HG03457 (cell line): ENCODE measurements at regions not wholly inside any gene's neighbourhood (a gene's known extent, or its start where the extent isn't known, plus 50 kb on each side); places are given as distances from the start of the nearest gene placed in this dataset.

Experiments
- ATAC-seq: cut with Tn5 transposase; IDR thresholded peaks from one replicate; pipeline ENCODE4 v1.9.1; 2021; ENCODE audit warnings: moderate number of reproducible peaks; ENCODE audit not compliant: unreplicated experiment

GRCh38 chr2:150569761-150570160 lies 82.3 kb upstream of the RND3 start:
- ATAC-seq = no peak

- no peak for ATAC-seq
Observed at GRCh38 chr2:150567771-150568301, 80.4 kb upstream of the RND3 start.

DNA sequence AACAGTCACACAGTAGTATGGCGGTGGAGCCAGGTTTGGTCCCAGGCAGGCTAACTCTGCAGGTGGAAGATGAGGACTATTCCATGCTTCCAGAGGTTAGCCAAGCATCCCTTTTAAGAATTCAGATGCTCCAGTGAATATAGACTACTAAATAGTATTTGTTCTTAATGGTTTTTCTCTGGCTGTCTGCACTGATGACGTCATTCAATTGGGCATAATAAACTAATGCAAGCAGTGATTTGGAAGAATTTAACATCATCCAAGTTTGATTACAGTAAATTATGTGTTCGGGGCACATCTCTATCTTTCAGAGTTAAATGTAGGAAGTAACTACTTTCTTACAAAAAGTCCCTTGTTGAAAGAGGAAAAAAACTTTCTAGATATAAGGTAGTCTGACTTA lies 78.8 kb upstream of the RND3 start:
- ATAC-seq = no peak

GRCh38 chr2:150561076-150561475 lies 73.6 kb upstream of the RND3 start:
- no peak for ATAC-seq

DNA sequence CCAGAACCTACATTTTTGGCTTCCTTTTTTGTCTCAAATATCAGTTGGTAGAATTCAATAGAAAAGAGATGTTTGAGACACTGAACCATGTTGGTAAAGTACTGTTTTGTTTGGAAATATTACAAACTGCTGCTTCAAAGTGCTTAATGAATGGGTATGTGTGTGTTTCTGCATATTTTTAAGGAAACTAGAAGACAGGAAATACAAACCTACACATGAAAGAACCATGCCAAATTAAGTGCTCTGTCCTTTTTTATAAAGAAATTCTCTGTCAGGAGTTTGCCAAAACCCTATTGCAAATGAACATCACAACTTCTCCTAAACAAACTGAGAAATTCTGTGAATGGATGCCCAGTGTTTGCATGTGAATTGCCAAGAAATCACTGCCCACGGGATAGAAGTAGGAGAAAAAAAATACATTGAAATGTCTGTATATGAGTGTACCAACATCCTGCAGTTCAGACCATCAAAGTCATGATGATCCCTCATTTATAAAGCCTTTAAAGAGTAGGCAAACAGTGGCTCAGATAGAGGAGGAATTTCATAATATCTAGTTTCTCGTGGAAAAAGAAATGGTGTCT lies 69.6 kb upstream of the RND3 start:
- no peak for ATAC-seq

GRCh38 chr2:150555611-150556356 lies 68.3 kb upstream of the RND3 start:
- ATAC-seq = no peak

GRCh38 chr2:150554046-150554445 lies 66.6 kb upstream of the RND3 start:
- ATAC-seq = no peak

DNA sequence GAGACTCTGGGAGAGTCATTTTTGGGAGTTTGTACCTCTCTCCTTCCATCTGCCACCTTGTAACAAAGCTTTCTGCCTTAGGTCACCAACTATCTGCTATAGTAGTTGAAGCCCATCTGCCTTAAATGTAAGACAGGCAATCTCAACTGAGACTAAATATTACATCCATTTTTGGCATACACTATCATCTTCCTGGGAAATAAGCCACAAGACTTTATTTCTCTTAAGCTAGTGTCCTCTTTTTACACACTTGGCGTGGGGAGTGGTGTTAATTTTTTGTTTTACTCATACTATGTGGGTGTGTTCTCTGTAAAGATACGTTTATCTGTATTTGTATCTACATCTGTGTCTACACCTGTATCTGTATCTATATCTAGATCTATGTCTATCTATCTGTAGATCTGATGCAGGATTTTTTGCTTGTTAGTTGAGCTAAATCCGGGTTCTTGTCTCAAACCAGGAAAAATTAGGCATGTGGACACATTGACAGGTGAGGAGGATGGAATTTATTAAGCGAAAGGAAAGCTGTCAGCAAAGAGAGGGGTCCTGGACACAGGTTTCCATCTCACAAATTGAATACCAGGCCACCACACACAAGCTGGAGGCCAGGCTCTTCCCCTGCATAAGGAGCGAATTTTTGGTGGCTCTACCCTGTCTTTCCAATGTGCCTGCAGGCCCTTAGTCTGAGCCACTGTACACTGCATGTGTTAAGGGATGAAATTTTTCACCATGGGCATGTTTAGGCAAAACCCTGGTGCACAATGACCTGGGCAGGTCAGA lies 64.8 kb upstream of the RND3 start:
- no peak for ATAC-seq

- ATAC-seq = no peak
Observed at GRCh38 chr2:150549381-150549780, 61.9 kb upstream of the RND3 start.

- ATAC-seq = no peak
Observed at GRCh38 chr2:150548527-150548926, 61.1 kb upstream of the RND3 start.

DNA sequence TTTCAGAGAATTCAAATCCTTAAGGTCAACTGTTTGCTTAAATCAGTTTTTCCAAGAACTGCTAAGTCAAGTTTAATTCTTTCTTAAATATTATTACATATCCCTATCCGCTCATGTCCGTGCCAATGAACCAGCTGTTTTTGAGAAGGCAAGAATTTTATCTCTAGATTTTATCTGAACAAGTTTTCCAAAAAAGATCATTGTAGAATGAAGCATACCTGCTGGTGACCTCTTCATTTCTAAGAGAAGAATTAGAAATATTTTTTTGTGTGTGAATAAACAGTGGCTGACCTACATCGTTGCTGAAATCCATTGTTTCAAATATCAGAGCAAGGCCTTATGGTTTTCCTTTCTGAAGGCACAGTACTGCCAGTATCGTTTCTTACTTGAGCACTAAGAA lies 58.4 kb upstream of the RND3 start:
- no peak for ATAC-seq

- no peak for ATAC-seq
Observed at GRCh38 chr2:150544731-150545130, 57.3 kb upstream of the RND3 start.

DNA sequence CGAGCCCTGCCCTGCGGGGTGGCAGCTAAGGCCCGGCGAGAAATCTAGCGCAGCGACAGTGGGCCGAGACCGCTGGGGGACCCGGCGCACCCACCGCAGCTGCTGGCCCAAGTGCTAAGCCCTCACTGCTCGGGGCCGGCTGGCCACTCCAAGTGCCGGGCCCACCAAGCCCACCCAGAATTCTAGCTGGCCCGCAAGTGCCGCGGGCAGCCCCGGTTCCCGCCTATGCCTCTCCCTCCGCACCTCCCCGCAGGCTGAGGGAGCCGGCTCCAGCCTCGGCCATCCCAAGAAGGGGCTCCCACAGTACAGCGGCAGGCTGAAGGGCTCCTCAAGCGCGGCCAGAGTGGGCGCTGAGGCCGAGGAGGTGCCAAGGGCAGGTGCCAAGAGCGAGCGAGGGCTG lies 55.2 kb upstream of the RND3 start:
- no peak for ATAC-seq

DNA sequence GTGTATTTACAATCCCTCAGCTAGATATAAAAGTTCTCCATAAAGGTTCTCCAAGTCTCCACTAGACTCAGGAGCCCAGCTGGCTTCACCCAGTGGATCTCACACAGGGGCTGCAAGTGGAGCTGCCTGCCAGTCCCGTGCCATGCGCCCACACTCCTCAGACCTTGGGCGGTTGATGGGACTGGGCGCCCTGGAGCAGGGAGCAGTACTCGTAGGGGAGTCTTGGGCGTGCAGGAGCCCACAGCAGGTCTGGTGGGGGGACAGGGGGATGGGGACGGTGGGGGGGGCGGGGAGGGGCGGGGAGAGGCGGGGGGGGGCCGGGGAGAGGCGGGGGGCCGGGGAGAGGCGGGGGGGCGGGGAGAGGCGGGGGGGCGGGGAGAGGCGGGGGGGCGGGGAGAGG lies 54.7 kb upstream of the RND3 start:
- ATAC-seq = no peak

DNA sequence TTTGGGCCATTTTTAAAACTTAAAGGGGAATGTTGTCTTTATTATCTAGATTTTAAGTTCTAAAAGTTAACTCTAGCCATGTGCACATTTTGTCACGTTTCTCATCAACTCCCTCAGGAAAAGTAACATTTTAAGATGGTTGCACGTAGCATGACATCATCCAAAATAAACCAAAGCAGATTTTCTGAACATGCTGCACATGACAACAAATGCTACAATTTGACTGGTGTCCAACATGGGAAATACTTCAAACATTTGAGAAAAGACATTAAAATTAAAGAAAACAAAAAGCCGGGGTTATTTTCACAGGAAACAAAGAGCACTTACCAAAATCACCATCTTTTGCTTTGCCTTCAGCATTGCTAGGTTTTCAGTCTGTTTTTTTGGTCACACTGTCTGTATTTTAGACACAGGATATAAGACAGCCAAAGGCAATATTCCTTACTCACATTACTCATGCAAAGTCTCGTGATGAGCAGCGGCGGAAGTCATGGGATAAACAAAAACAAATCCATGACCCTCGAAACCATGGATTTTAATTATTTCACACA lies 51.3 kb upstream of the RND3 start:
- ATAC-seq = no peak
